NCI-H446 (cell line): ENCODE measurements at regions not wholly inside any gene's neighbourhood (a gene's known extent, or its start where the extent isn't known, plus 50 kb on each side); places are given as distances from the start of the nearest gene placed in this dataset.
A peak's percentile ranks its signal among the peaks of the same experiment; 100 is the strongest.

Experiments used
- DNase-seq, 2 experiments: peaks; one replicate each; lab custom pipeline; 2025; lab: John Stamatoyannopoulos, UW

GRCh38 chr5:35430381-35431162 is 187.1 kb upstream of the SPEF2 start:
- DNase-seq, result no peak

GRCh38 chr5:35420200-35420599 is 189.9 kb upstream of the PRLR start:
- DNase-seq, result no peak

- no peak for DNase-seq
Observed at GRCh38 chr5:35417040-35417439, 186.8 kb upstream of the PRLR start.

- DNase-seq, result no peak
Observed at GRCh38 chr5:35416217-35416988, 186.1 kb upstream of the PRLR start.

GRCh38 chr5:35415309-35415708 is 185.0 kb upstream of the PRLR start:
- DNase-seq, result no peak

GRCh38 chr5:35409361-35409760 is 179.1 kb upstream of the PRLR start:
- DNase-seq, result no peak

- DNase-seq, result no peak
Observed at GRCh38 chr5:35408146-35408545, 177.9 kb upstream of the PRLR start.

- DNase-seq, result no peak
Observed at GRCh38 chr5:35407697-35408096, 177.4 kb upstream of the PRLR start.

- DNase-seq, result no peak
Observed at GRCh38 chr5:35405938-35406337, 175.7 kb upstream of the PRLR start.

GRCh38 chr5:35404701-35405100 is 174.4 kb upstream of the PRLR start:
- DNase-seq, result no peak

GRCh38 chr5:35393901-35394300 is 163.6 kb upstream of the PRLR start:
- DNase-seq, result no peak

- DNase-seq, result no peak
Observed at GRCh38 chr5:35384658-35385057, 154.4 kb upstream of the PRLR start.

- no peak for DNase-seq
Observed at GRCh38 chr5:35383041-35383440, 152.8 kb upstream of the PRLR start.

GRCh38 chr5:35377653-35378052 is 147.4 kb upstream of the PRLR start:
- no peak for DNase-seq

GRCh38 chr5:35374584-35374983 is 144.3 kb upstream of the PRLR start:
- DNase-seq, result no peak

GRCh38 chr5:35373249-35373648 is 143.0 kb upstream of the PRLR start:
- DNase-seq, result no peak

- DNase-seq, result no peak
Observed at GRCh38 chr5:35372482-35372881, 142.2 kb upstream of the PRLR start.

GRCh38 chr5:35371951-35372426 is 141.7 kb upstream of the PRLR start:
- peak in 1 of 2 experiments; percentile 51 for DNase-seq

- no peak for DNase-seq
Observed at GRCh38 chr5:35370871-35371270, 140.6 kb upstream of the PRLR start.

- peak in 1 of 2 experiments; percentile 27 for DNase-seq
Observed at GRCh38 chr5:35369965-35370790, 139.9 kb upstream of the PRLR start.

GRCh38 chr5:35367526-35367925 is 137.2 kb upstream of the PRLR start:
- DNase-seq, result no peak

GRCh38 chr5:35365758-35366157 is 135.5 kb upstream of the PRLR start:
- DNase-seq, result no peak
